ENCODE measurements at regions not wholly inside any gene's neighbourhood (a gene's known extent, or its start where the extent isn't known, plus 50 kb on each side); places are given as distances from the start of the nearest gene placed in this dataset.
"Not testable (repeated sequence)": the region's sequence is repeated elsewhere in the genome, so short reads cannot be mapped to it uniquely, and the experiment has no call there.

DNA sequence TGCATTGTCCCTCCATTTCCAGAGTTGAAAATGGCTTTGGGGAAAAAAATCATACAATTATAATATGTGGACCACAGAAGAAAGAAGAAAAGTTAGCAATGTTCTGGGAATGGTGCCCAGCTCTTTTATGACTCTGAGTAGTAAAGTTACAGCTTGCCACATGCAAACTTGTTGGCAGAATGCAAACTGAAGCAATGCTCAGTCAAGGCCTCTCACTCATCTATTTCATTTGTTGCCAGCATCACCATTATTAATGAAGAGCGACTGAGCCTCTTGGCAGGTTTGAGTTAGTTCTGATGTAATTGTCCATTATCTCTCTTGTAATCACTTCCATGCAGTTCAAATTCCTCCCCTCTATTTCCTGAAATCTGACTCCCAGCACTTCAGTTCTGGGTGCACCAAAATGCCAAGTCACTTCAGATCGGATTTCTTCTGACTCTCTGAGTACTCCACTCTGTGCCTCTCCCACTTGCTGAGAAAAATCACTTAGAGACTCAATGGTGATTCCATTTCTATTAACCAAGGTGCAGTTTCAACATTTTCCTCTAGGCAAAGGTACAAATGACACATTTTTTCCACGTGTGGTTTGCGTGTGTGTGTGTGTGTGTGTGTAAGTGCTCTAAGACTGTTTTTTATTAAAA lies 154.4 kb upstream of the STMND1 start:
- DNase-seq, result no peak

DNA sequence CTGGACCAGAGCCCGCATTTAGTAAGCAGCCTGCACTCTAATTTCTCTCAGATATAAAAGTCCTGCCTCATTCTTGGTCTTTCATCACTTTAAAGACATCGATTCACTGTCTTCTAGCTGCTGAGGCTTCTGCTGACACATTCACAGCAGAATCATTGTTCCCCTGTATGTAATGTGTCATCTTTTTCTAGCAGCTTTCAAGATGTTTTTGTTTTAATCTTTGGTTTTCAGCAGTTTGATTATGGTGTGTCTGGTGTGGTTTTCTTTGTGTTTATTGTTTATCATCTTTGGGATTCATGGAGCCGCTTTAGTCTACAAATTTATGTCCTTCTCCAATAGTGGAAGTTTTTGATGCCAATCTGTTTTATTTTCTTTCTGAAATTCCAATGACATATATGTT lies 157.3 kb upstream of the STMND1 start:
- DNase-seq, result no peak

GRCh38 chr6:16939839-16940238 lies 162.0 kb upstream of the STMND1 start:
- DNase-seq, result no peak

- no peak for DNase-seq
Measured at GRCh38 chr6:16939351-16939750, 162.5 kb upstream of the STMND1 start.

- DNase-seq, result no peak
Measured at GRCh38 chr6:16936893-16937292, 165.0 kb upstream of the STMND1 start.

GRCh38 chr6:16933961-16934360 lies 167.9 kb upstream of the STMND1 start:
- no peak for DNase-seq

DNA sequence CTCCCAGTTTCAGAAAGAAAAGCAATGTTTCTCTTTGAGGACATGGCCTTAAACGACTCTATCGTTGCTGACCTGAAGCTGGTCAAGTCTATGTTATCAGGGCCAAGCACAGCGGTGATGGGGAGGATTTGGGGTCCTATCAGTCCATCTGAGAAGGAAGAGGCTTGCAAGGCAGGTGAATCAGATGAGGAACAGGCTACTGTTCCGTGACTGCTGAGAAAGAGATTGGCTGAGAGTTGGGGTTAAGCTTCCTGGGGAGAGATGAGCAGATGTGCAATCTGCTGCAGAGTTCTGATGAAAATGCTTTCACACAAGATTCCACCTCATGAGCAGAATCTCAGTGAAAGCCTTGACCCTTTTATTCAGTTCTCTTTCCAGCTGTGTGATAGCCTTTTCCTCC lies 168.3 kb upstream of the STMND1 start:
- no peak for DNase-seq

DNA sequence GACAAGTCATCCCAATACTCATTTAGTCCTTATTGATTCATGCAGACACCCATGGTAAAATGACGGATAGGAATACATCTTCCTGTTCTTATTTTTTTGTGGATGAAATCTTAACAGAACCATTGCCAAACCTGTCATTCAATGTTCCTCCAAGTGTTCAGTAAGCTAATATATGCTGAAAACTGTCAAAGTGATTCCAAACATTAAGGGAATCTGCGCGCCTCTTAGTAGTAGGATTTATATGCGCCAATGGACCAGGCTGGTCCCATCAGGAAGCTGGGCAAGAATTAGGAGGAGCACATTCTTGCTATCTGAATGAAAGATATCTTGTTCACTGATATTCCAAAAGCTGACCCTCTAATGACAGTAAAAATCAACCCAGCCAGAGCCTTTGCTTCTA lies 168.9 kb upstream of the STMND1 start:
- DNase-seq, result no peak

GRCh38 chr6:16931079-16931478 lies 169.8 kb upstream of the ATXN1 start:
- DNase-seq, result not testable (repeated sequence)

GRCh38 chr6:16930432-16930831 lies 169.2 kb upstream of the ATXN1 start:
- DNase-seq, result no peak

- DNase-seq, result no peak
Measured at GRCh38 chr6:16929809-16930208, 168.5 kb upstream of the ATXN1 start.

DNA sequence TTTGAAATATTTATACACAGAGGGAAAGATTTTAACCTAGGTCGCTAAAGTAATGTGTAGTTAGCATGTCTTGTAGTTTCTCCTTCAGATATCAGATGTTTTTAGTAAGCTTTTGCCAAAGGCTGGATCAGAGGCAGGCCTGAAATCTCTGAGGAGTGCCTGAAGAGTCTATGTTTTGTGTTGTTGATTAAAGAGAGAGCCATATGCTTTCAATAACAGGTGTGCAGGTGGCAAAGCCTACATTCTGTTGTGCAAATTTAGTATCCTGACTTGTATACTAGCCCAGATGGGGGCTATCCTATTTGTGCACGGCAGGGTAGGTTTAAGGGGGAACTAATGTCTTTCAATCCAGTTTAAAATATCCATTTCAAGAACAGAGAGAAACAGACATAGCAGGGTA lies 167.1 kb upstream of the ATXN1 start:
- no peak for DNase-seq

GRCh38 chr6:16927205-16927604 lies 165.9 kb upstream of the ATXN1 start:
- no peak for DNase-seq

GRCh38 chr6:16925461-16925860 lies 164.2 kb upstream of the ATXN1 start:
- DNase-seq, result no peak

DNA sequence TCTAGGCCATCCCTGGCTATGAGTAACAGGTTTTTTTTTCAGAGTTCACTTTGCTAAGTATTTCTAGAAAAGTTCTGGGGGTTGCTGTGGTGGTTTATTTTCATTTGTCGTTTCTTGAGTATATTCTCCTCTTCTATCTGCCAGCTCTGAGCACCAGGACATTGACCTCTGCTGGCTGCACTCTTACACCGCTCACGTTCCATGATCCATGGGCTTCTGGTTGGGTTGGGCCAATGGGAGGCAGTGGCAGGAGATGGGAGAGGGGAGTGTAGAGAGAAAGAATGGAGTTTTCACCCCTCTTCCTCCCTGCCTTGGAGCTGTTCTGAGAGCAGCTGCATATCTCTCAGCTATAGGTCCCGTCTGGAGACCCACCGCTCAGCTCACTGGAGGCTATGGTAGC lies 161.0 kb upstream of the ATXN1 start:
- no peak for DNase-seq

DNA sequence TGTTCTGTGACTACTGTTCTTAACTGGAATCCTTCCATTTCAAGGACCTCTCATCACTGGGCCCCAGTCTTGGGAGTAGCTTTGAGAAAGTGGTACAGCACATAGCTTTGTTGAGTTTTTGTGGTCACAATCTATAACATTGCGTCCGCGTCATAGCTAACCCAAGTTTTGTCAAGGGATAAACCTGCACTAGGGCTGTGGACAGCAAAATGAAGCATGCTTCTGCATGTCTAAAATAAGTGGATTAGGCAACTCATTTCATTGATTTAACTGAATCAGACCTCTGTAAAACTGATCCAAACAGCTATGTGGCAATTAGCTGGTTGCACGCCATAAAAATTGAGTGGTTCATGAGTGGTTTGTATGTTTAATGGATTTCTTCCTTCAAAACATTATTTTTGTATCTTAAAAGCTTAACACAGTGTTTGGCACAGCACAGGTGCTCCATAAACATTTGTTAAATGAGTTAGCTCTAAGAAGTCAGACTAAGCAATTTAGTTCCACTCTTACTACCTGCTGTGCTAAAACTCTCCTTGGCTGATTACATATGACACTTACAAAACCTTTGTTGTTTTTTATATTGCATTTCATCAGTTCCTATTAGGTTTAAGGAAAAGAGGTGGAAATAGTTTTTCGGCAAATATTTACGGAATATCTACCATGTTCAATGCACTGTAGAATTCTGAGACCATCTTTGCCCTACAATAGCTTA lies 160.3 kb upstream of the ATXN1 start:
- no peak for DNase-seq

- no peak for DNase-seq
Measured at GRCh38 chr6:16918586-16918985, 157.3 kb upstream of the ATXN1 start.

GRCh38 chr6:16914184-16914583 lies 152.9 kb upstream of the ATXN1 start:
- no peak for DNase-seq

- DNase-seq, result no peak
Measured at GRCh38 chr6:16912756-16913155, 151.5 kb upstream of the ATXN1 start.

GRCh38 chr6:16911088-16911487 lies 149.8 kb upstream of the ATXN1 start:
- no peak for DNase-seq

DNA sequence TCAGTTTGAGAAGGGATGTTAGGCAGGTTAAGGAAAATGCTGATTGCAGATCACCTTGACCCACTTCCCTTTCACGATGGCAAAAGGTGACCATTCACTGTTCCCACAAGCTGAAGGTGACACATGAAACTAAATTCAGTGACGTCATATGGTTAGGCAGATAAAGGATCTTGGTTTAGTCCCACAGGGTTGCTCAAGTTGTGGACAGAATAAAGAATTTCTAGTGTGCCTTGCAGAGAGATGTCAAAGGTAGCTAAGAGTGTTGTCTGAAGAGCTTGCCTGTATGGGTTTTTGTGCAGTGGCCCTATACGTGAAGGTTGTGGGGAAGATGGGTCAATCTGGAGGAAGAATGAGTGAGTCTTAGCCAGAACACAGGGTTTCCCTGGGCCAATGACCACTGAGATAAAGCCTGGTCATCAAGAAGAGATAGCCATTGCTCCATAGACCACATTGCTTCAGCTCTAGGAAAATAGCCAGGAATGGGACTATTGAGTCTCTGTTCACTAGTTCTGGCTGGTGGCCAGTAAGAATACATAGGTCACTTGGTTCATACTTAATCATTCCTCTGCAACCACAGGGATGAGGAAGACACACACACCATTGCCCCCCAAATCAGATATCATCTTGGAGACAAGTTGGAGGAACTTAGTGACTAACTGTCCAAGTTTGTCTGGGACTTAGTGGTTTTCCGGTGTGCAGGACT lies 148.5 kb upstream of the ATXN1 start:
- DNase-seq, result no peak

- DNase-seq, result no peak
Measured at GRCh38 chr6:16907991-16908390, 146.7 kb upstream of the ATXN1 start.

DNA sequence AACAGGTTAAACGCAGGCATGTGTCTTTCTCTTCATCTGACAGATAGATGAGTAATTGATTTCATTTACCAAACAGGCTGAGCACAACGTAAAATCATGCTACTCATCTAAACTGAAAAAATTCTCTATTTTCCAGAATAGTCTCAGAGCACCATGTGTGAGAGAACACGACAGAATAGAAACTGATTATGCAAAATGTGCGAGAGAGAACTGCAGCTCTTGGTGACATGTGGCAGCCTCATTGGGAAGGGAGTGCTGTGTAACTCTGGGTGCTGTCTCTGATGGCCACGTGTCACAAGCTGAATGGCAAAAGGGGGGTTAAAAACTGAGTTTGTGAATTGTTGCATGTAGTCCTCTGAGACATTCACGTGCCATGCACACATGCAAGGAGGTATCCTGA lies 143.7 kb upstream of the ATXN1 start:
- DNase-seq, result no peak

DNA sequence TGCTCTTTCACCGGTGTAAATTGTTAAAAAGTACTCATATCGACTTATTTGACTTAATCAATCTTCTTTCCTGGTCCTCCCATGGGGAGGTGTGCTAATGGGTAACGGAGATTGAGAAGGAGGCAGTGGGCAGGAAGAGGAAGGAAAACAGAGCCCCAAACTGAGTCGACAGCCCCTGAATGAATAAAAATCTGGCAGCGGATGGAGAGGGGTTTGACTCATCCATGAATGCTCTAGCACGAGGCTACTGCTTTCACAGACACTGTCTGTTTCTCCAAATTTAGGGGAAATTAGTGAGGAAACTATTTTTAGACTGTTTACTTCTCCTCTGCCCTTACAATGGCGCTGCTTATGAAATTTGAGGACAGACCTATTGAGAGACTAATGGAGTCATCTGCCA lies 142.2 kb upstream of the ATXN1 start:
- DNase-seq, result no peak
